WTC11 (cell line): ENCODE measurements at regions not wholly inside any gene's neighbourhood (a gene's known extent, or its start where the extent isn't known, plus 50 kb on each side); places are given as distances from the start of the nearest gene placed in this dataset.

Experiments used
- ATAC-seq: fragments of 200-7000 bp; cut with Tn5 transposase; 2 replicates; pipeline ENCODE4 v1.10.0; 2021; ENCODE audit warnings: mild to moderate bottlenecking, moderate library complexity
- CTCF ChIA-PET: fragments of 300-600 bp; sonication (Branson Sonifier 250); formaldehyde crosslinking; loops from one replicate; lab custom pipeline; 2021; ENCODE audit warnings: antibody characterized with exemption; lab: Charles Lee
- POLR2A ChIA-PET: fragments of 350-600 bp; sonication (Branson Sonifier 250); formaldehyde crosslinking; loops from one replicate; lab custom pipeline; 2021; ENCODE audit warnings: antibody characterized with exemption; lab: Charles Lee
- DNase-seq: peaks from one replicate; pipeline ENCODE4 v3.0.0; 2021; ENCODE audit warnings: low spot score
- H3K27ac Mint-ChIP-seq: 2 replicates; pipeline ENCODE4 v1.8.0; 2021; ENCODE audit warnings: mixed read lengths
- H3K27me3 Mint-ChIP-seq: 2 replicates; pipeline ENCODE4 v1.8.0; 2021; ENCODE audit warnings: low read depth, mild to moderate bottlenecking, moderate library complexity, mixed read lengths
- H3K36me3 Mint-ChIP-seq: 2 replicates; pipeline ENCODE4 v1.8.0; 2021; ENCODE audit warnings: mixed read lengths
- H3K4me1 Mint-ChIP-seq: 2 replicates; pipeline ENCODE4 v1.8.0; 2022; ENCODE audit warnings: mixed read lengths
- H3K4me3 Mint-ChIP-seq: 2 replicates; pipeline ENCODE4 v1.8.0; 2021; ENCODE audit warnings: mild to moderate bottlenecking, moderate library complexity, mixed read lengths
- H3K9me3 Mint-ChIP-seq: 2 replicates; pipeline ENCODE4 v1.8.0; 2021; ENCODE audit warnings: mixed read lengths
- CREM ChIP-seq: sonication (generic); formaldehyde crosslinking; IDR thresholded peaks from 2 replicates; pipeline ENCODE4 v1.8.1; 2022; ENCODE audit warnings: mild to moderate bottlenecking, missing genetic modification reagents, moderate library complexity
- EMX1 ChIP-seq: fragments of 250-450 bp; sonication (Bioruptor Pico); IDR thresholded peaks from 2 replicates; pipeline ENCODE4 v1.8.0; 2021; ENCODE audit warnings: mild to moderate bottlenecking
- ESRRA ChIP-seq: sonication (generic); formaldehyde crosslinking; IDR thresholded peaks from 2 replicates; pipeline ENCODE4 v1.8.1; 2022; ENCODE audit warnings: mild to moderate bottlenecking, missing genetic modification reagents, borderline replicate concordance
- GABPB1 ChIP-seq: sonication (generic); formaldehyde crosslinking; IDR thresholded peaks from 2 replicates; pipeline ENCODE4 v1.8.1; 2023; ENCODE audit warnings: mild to moderate bottlenecking, missing genetic modification reagents
- GRHL2 ChIP-seq: fragments of 250-450 bp; sonication (Bioruptor Pico); IDR thresholded peaks from 2 replicates; pipeline ENCODE4 v1.8.0; 2022; ENCODE audit warnings: mild to moderate bottlenecking, moderate library complexity; ENCODE audit not compliant: insufficient replicate concordance, severe bottlenecking
- GTF2I ChIP-seq: fragments of 250-450 bp; sonication (Bioruptor Pico); conservative IDR thresholded peaks from 2 replicates; pipeline ENCODE4 v1.4.0; 2021; ENCODE audit warnings: mild to moderate bottlenecking
- HMGA2 ChIP-seq: fragments of 250-450 bp; sonication (Bioruptor Pico); IDR thresholded peaks from 2 replicates; pipeline ENCODE4 v1.4.0; 2021; ENCODE audit warnings: mild to moderate bottlenecking, moderate library complexity
- MXD4 ChIP-seq: fragments of 250-450 bp; sonication (Bioruptor Pico); IDR thresholded peaks from 2 replicates; pipeline ENCODE4 v1.8.0; 2021; ENCODE audit warnings: mild to moderate bottlenecking, moderate library complexity, borderline replicate concordance
- NFATC4 ChIP-seq: fragments of 250-450 bp; sonication (Bioruptor Pico); IDR thresholded peaks from 2 replicates; pipeline ENCODE4 v1.9.0; 2021; ENCODE audit warnings: mild to moderate bottlenecking
- RORB ChIP-seq: fragments of 250-450 bp; sonication (Bioruptor Pico); IDR thresholded peaks from 2 replicates; pipeline ENCODE4 v1.9.0; 2021; ENCODE audit warnings: mild to moderate bottlenecking
- SOX15 ChIP-seq: fragments of 250-450 bp; sonication (Bioruptor Pico); IDR thresholded peaks from 2 replicates; pipeline ENCODE4 v1.9.0; 2021; ENCODE audit warnings: mild to moderate bottlenecking
- TEAD4 ChIP-seq: sonication (generic); formaldehyde crosslinking; IDR thresholded peaks from 2 replicates; pipeline ENCODE4 v1.8.0; 2022; ENCODE audit warnings: mild to moderate bottlenecking, missing genetic modification reagents
- TP53 ChIP-seq: sonication (generic); formaldehyde crosslinking; IDR thresholded peaks from 2 replicates; pipeline ENCODE4 v1.8.1; 2023; ENCODE audit warnings: mild to moderate bottlenecking, missing genetic modification reagents
- ZNF138 ChIP-seq: sonication (generic); formaldehyde crosslinking; conservative IDR thresholded peaks from 2 replicates; pipeline ENCODE4 v1.8.1; 2022; ENCODE audit warnings: mild to moderate bottlenecking, moderate library complexity, missing genetic modification reagents
- ZNF219 ChIP-seq: sonication (generic); formaldehyde crosslinking; IDR thresholded peaks from 2 replicates; pipeline ENCODE4 v1.8.0; 2023; ENCODE audit warnings: missing genetic modification reagents, mild to moderate bottlenecking, borderline replicate concordance
- ZNF232 ChIP-seq: sonication (generic); formaldehyde crosslinking; IDR thresholded peaks from 2 replicates; pipeline ENCODE4 v1.8.0; 2022; ENCODE audit warnings: mild to moderate bottlenecking, missing genetic modification reagents
- ZNF317 ChIP-seq: sonication (generic); formaldehyde crosslinking; IDR thresholded peaks from 2 replicates; pipeline ENCODE4 v1.8.1; 2023; ENCODE audit warnings: low read depth, mild to moderate bottlenecking, moderate library complexity, missing genetic modification reagents, borderline replicate concordance
- TF ChIP-seq, protein P1 (sequence below): sonication (generic); formaldehyde crosslinking; IDR thresholded peaks from 2 replicates; pipeline ENCODE4 v1.8.1; 2023; ENCODE audit warnings: mild to moderate bottlenecking, missing genetic modification reagents, moderate library complexity
- TF ChIP-seq, protein P2 (sequence below): sonication (generic); formaldehyde crosslinking; conservative IDR thresholded peaks from 2 replicates; pipeline ENCODE4 v1.8.1; 2023; ENCODE audit warnings: mild to moderate bottlenecking, low read depth, missing genetic modification reagents, moderate library complexity
- TF ChIP-seq, protein P3 (sequence below): fragments of 250-450 bp; sonication (Bioruptor Pico); IDR thresholded peaks from 2 replicates; pipeline ENCODE4 v1.9.0; 2021; ENCODE audit warnings: mild to moderate bottlenecking
- TF ChIP-seq, protein P4 (sequence below): fragments of 250-450 bp; sonication (Bioruptor Pico); IDR thresholded peaks from 2 replicates; pipeline ENCODE4 v1.9.0; 2021; ENCODE audit warnings: moderate library complexity, mild to moderate bottlenecking, inconsistent platforms, borderline replicate concordance
- TF ChIP-seq, protein P5 (sequence below): sonication (generic); formaldehyde crosslinking; IDR thresholded peaks from 2 replicates; pipeline ENCODE4 v1.8.1; 2023; ENCODE audit warnings: mild to moderate bottlenecking, missing genetic modification reagents, borderline replicate concordance
- TF ChIP-seq, protein P6 (sequence below): sonication (generic); formaldehyde crosslinking; IDR thresholded peaks from 2 replicates; pipeline ENCODE4 v1.8.1; 2022; ENCODE audit warnings: mild to moderate bottlenecking, missing genetic modification reagents, moderate library complexity, borderline replicate concordance
- TF ChIP-seq, protein P7 (sequence below): sonication (generic); formaldehyde crosslinking; conservative IDR thresholded peaks from 2 replicates; pipeline ENCODE4 v1.8.1; 2022; ENCODE audit warnings: mild to moderate bottlenecking, missing genetic modification reagents

DNA sequence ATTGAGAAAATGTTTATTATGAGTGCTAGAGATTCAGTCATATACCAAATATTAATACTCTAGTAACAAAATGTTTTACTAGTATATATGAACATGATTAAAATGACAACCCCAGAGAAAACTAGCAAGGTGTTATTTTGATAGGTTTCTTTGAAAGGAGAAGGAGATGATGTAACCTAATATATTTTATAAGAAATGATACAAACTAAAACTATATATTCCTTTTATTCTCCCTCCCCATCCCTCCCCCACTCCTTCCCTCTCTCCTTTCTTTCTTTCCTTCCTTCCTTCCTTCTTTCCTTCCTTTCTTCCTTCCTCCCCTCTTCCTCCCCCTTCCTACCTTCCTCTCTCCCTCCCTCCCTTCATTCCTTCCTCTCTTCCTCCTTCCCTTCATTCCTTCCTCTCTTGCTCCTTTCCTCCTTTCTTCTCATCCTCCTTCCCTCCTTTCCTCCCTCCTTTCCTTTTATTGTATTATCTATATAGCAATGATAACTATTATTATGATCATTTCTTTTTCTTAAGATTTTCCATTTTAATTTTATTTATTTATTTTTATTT lies 215.3 kb upstream of the MEF2C start (continued):
- TF ChIP-seq GABPB1: no peak
- TF ChIP-seq, protein P1, sequence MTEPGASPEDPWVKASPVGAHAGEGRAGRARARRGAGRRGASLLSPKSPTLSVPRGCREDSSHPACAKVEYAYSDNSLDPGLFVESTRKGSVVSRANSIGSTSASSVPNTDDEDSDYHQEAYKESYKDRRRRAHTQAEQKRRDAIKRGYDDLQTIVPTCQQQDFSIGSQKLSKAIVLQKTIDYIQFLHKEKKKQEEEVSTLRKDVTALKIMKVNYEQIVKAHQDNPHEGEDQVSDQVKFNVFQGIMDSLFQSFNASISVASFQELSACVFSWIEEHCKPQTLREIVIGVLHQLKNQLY (CRISPR knock-in tag): no peak
- TF ChIP-seq ESRRA: no peak
- TF ChIP-seq HMGA2 (CRISPR knock-in tag): no peak
- TF ChIP-seq, protein P2, sequence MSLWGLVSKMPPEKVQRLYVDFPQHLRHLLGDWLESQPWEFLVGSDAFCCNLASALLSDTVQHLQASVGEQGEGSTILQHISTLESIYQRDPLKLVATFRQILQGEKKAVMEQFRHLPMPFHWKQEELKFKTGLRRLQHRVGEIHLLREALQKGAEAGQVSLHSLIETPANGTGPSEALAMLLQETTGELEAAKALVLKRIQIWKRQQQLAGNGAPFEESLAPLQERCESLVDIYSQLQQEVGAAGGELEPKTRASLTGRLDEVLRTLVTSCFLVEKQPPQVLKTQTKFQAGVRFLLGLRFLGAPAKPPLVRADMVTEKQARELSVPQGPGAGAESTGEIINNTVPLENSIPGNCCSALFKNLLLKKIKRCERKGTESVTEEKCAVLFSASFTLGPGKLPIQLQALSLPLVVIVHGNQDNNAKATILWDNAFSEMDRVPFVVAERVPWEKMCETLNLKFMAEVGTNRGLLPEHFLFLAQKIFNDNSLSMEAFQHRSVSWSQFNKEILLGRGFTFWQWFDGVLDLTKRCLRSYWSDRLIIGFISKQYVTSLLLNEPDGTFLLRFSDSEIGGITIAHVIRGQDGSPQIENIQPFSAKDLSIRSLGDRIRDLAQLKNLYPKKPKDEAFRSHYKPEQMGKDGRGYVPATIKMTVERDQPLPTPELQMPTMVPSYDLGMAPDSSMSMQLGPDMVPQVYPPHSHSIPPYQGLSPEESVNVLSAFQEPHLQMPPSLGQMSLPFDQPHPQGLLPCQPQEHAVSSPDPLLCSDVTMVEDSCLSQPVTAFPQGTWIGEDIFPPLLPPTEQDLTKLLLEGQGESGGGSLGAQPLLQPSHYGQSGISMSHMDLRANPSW (CRISPR knock-in tag): no peak
- TF ChIP-seq ZNF317: no peak
- no peak for TF ChIP-seq TP53 (CRISPR knock-in tag)
- no peak for TF ChIP-seq MXD4 (CRISPR knock-in tag)
- TF ChIP-seq RORB (CRISPR knock-in tag): no peak

DNA sequence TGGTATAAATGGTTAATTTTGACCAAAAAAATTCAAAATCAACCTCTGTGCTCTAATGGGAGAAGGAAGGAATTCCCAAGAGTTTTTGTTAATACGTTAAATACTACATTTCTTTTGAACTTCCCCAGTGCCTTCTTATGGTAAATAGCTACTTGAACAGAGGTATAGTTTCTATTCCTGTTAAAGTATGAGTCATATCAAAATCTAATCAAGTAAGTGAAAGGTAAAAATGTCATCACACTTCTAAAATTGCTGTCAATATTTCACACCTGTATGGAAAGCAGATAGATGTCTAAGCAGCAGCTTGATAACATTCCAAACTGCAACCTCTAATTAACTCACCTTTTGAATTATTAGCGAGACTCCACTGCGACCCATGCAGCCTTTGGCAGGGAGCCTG lies 214.1 kb upstream of the MEF2C start:
- TF ChIP-seq, protein P3, sequence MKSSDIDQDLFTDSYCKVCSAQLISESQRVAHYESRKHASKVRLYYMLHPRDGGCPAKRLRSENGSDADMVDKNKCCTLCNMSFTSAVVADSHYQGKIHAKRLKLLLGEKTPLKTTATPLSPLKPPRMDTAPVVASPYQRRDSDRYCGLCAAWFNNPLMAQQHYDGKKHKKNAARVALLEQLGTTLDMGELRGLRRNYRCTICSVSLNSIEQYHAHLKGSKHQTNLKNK: no peak
- TF ChIP-seq CREM (CRISPR knock-in tag) (no peak), ZNF219 (CRISPR knock-in tag) (no peak), ZNF232 (CRISPR knock-in tag) (no peak), EMX1 (CRISPR knock-in tag) (no peak), SOX15 (CRISPR knock-in tag) (no peak), NFATC4 (no peak), GTF2I (CRISPR knock-in tag) (no peak), GRHL2 (no peak), TEAD4 (no peak), ZNF138 (CRISPR knock-in tag) (no peak)
- TF ChIP-seq, protein P4, sequence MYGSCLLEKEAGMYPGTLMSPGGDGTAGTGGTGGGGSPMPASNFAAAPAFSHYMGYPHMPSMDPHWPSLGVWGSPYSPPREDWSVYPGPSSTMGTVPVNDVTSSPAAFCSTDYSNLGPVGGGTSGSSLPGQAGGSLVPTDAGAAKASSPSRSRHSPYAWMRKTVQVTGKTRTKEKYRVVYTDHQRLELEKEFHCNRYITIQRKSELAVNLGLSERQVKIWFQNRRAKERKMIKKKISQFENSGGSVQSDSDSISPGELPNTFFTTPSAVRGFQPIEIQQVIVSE (CRISPR knock-in tag): no peak
- TF ChIP-seq, protein P5, sequence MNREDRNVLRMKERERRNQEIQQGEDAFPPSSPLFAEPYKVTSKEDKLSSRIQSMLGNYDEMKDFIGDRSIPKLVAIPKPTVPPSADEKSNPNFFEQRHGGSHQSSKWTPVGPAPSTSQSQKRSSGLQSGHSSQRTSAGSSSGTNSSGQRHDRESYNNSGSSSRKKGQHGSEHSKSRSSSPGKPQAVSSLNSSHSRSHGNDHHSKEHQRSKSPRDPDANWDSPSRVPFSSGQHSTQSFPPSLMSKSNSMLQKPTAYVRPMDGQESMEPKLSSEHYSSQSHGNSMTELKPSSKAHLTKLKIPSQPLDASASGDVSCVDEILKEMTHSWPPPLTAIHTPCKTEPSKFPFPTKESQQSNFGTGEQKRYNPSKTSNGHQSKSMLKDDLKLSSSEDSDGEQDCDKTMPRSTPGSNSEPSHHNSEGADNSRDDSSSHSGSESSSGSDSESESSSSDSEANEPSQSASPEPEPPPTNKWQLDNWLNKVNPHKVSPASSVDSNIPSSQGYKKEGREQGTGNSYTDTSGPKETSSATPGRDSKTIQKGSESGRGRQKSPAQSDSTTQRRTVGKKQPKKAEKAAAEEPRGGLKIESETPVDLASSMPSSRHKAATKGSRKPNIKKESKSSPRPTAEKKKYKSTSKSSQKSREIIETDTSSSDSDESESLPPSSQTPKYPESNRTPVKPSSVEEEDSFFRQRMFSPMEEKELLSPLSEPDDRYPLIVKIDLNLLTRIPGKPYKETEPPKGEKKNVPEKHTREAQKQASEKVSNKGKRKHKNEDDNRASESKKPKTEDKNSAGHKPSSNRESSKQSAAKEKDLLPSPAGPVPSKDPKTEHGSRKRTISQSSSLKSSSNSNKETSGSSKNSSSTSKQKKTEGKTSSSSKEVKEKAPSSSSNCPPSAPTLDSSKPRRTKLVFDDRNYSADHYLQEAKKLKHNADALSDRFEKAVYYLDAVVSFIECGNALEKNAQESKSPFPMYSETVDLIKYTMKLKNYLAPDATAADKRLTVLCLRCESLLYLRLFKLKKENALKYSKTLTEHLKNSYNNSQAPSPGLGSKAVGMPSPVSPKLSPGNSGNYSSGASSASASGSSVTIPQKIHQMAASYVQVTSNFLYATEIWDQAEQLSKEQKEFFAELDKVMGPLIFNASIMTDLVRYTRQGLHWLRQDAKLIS (CRISPR knock-in tag): no peak
- TF ChIP-seq, protein P6, sequence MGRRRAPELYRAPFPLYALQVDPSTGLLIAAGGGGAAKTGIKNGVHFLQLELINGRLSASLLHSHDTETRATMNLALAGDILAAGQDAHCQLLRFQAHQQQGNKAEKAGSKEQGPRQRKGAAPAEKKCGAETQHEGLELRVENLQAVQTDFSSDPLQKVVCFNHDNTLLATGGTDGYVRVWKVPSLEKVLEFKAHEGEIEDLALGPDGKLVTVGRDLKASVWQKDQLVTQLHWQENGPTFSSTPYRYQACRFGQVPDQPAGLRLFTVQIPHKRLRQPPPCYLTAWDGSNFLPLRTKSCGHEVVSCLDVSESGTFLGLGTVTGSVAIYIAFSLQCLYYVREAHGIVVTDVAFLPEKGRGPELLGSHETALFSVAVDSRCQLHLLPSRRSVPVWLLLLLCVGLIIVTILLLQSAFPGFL (CRISPR knock-in tag): no peak
- TF ChIP-seq, protein P7, sequence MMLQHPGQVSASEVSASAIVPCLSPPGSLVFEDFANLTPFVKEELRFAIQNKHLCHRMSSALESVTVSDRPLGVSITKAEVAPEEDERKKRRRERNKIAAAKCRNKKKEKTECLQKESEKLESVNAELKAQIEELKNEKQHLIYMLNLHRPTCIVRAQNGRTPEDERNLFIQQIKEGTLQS (CRISPR knock-in tag): no peak
- Mint-ChIP-seq H3K4me3 (no peak overlapping the region), H3K36me3 (no peaks in the 10 kb centered on the region), H3K4me1 (peaks cover 6% of the 10 kb centered on the region), H3K27me3 (no peaks in the 10 kb centered on the region; the same call in 1 of the 2 replicates), H3K9me3 (peaks cover 9% of the 10 kb centered on the region), H3K27ac (no peak overlapping the region)
- ATAC-seq (no peak), DNase-seq (no peak)
- ChIA-PET POLR2A (no interaction called here), CTCF (no interaction called here)
